PC-3 (cell line): ENCODE measurements at regions not wholly inside any gene's neighbourhood (a gene's known extent, or its start where the extent isn't known, plus 50 kb on each side); places are given as distances from the start of the nearest gene placed in this dataset.

Source experiments
- CTCF ChIP-seq: fragments of 300-600 bp; sonication (generic); conservative IDR thresholded peaks from 2 replicates; pipeline ENCODE4 v1.5.1; 2017; ENCODE audit warnings: antibody characterized with exemption, low read depth, mild to moderate bottlenecking, low read length
- EZH2 ChIP-seq: fragments of 300-600 bp; sonication (generic); IDR thresholded peaks from one replicate; pipeline ENCODE4 v1.6.1; 2017; ENCODE audit warnings: antibody characterized with exemption, mild to moderate bottlenecking, low read length; ENCODE audit not compliant: unreplicated experiment
- EZH2phosphoT487 ChIP-seq: fragments of 300-600 bp; sonication (generic); IDR thresholded peaks from 2 replicates; pipeline ENCODE4 v1.6.1; 2018; ENCODE audit warnings: mild to moderate bottlenecking, antibody characterized with exemption, low read length, borderline replicate concordance

- TF ChIP-seq CTCF (no peak), EZH2phosphoT487 (no peak), EZH2 (no peak)
These were observed 140.3 kb upstream of the SLC8A1 start for GRCh38 chr2:40592218-40592617.
